T-cell (primary cell): ENCODE measurements at regions not wholly inside any gene's neighbourhood (a gene's known extent, or its start where the extent isn't known, plus 50 kb on each side); places are given as distances from the start of the nearest gene placed in this dataset.

Experiments used
- ATAC-seq, 4 experiments: fragments of 200-7000 bp in 3 of 4; fragments of 150-1000 bp in 1 of 4; cut with Tn5 transposase; replicated peaks in 1 of 4; 1 replicate in 3 of 4; 2 replicates in 1 of 4; pipeline ENCODE4 v1.10.0; 2021; ENCODE audit warnings: moderate library complexity in 3 of 4, mild to moderate bottlenecking in 2 of 4, moderate number of reproducible peaks in 1 of 4
- CTCF ChIA-PET, 2 donors: fragments of 300-600 bp; sonication (Branson Sonifier 250); formaldehyde crosslinking; loops; one replicate each; lab custom pipeline; 2022; ENCODE audit warnings: antibody characterized with exemption in 2 of 2; lab: Charles Lee
- POLR2A ChIA-PET, 2 donors: fragments of 300-600 bp; sonication (Branson Sonifier 250); formaldehyde crosslinking; loops; one replicate each; lab custom pipeline; 2022; ENCODE audit warnings: antibody characterized with exemption in 2 of 2; lab: Charles Lee
- DNase-seq, 35 experiments: peaks; one replicate each; pipeline versions ENCODE4 v3.0.0 to v3.0.0-alpha.2; 2013 to 2023
- H3K27ac ChIP-seq: one replicate; pipeline ENCODE4 v1.5.1; 2013; ENCODE audit warnings: low read length
- H3K27me3 ChIP-seq, 2 experiments: replicated peaks in 1 of 2; 1 replicate in 1 of 2; 2 replicates in 1 of 2; pipeline versions ENCODE4 v1.6.1 to v1.7.0; 2013; ENCODE audit warnings: low read length in 1 of 2, mixed read lengths in 1 of 2; ENCODE audit not compliant: control insufficient read depth in 2 of 2, insufficient read depth in 2 of 2; ENCODE audit errors: extremely low read depth in 1 of 2
- H3K36me3 ChIP-seq, 2 donors: 1 replicate in 1 of 2; 2 replicates in 1 of 2; pipeline versions ENCODE4 v1.6.1 to v1.7.0; 2013; ENCODE audit warnings: low read length in 1 of 2; ENCODE audit not compliant: control insufficient read depth in 2 of 2, insufficient read depth in 1 of 2; ENCODE audit errors: extremely low read depth in 1 of 2
- H3K4me1 ChIP-seq, 2 experiments: 1 replicate in 1 of 2; 2 replicates in 1 of 2; pipeline versions ENCODE4 v1.6.1 to v1.7.0; 2013; ENCODE audit warnings: low read length in 2 of 2, mixed read lengths in 1 of 2; ENCODE audit not compliant: insufficient read depth in 2 of 2, control insufficient read depth in 1 of 2; ENCODE audit errors: extremely low read depth in 1 of 2
- H3K4me3 ChIP-seq, 2 donors: 1 replicate in 1 of 2; 2 replicates in 1 of 2; pipeline versions ENCODE4 v1.5.1 to v1.7.0; 2013; ENCODE audit warnings: mild to moderate bottlenecking in 2 of 2, low read length in 1 of 2, moderate library complexity in 1 of 2; ENCODE audit not compliant: control insufficient read depth in 1 of 2; ENCODE audit errors: extremely low read depth in 1 of 2
- H3K9me3 ChIP-seq: 2 replicates; pipeline ENCODE4 v1.7.0; 2013
- H3K27ac Mint-ChIP-seq, 2 donors: one replicate each; pipeline ENCODE4 v1.8.0; 2020 to 2021; ENCODE audit warnings: mild to moderate bottlenecking in 2 of 2, mixed read lengths in 2 of 2
- H3K27me3 Mint-ChIP-seq, 2 donors: one replicate each; pipeline ENCODE4 v1.8.0; 2021 to 2022; ENCODE audit warnings: mixed read lengths in 2 of 2
- H3K36me3 Mint-ChIP-seq: one replicate; pipeline ENCODE4 v1.8.0; 2021; ENCODE audit warnings: mixed read lengths
- H3K4me1 Mint-ChIP-seq, 3 donors: one replicate each; pipeline ENCODE4 v1.8.0; 2020 to 2022; ENCODE audit warnings: mixed read lengths in 3 of 3, mild to moderate bottlenecking in 1 of 3
- H3K4me3 Mint-ChIP-seq, 3 donors: one replicate each; pipeline ENCODE4 v1.8.0; 2020 to 2022; ENCODE audit warnings: mild to moderate bottlenecking in 3 of 3, mixed read lengths in 3 of 3, moderate library complexity in 3 of 3
- H3K9me3 Mint-ChIP-seq, 3 donors: one replicate each; pipeline ENCODE4 v1.8.0; 2020 to 2022; ENCODE audit warnings: mixed read lengths in 3 of 3
- WGBS: methylation state at CpG from one replicate; pipeline ENCODE4 v1.1.5; 2013; ENCODE audit warnings: missing lambda C conversion rate; ENCODE audit not compliant: insufficient coverage; 5-methylcytosine and 5-hydroxymethylcytosine counted together

- POLR2A ChIA-PET: interaction anchor here in 1 of 2 donors (0.9 kb wide), 1 partner anchor 19 kb away, joined by 3 read pairs; no protein-coding TSS in a partner anchor
- peaks cover 10 to 20% of the 10 kb centered on the region in 2 donors for H3K27me3 Mint-ChIP-seq
- Histone ChIP-seq H3K27me3 (no peaks in the 10 kb centered on the region), H3K27ac (no peak overlapping the region), H3K9me3 (no peaks in the 10 kb centered on the region), H3K4me3 (no peak overlapping the region), H3K36me3 (no peaks in the 10 kb centered on the region), H3K4me1 (no peaks in the 10 kb centered on the region)
- CTCF ChIA-PET: no interaction called here
- no peaks in the 10 kb centered on the region for H3K36me3 Mint-ChIP-seq
- H3K27ac Mint-ChIP-seq: no peak overlapping the region
- H3K9me3 Mint-ChIP-seq: no peaks in the 10 kb centered on the region
- DNase-seq (no peak), ATAC-seq (no peak)
- WGBS: 81% methylated on average over 2 of the region's 3 CpGs
- no peak overlapping the region for H3K4me3 Mint-ChIP-seq
- H3K4me1 Mint-ChIP-seq: no peaks in the 10 kb centered on the region
Measured at GRCh38 chr2:226153553-226153952, 646.1 kb downstream of the IRS1 start.

GRCh38 chr2:226151157-226151556 is 648.5 kb downstream of the IRS1 start:
- DNase-seq (no peak), ATAC-seq (no peak)
- H3K4me1 ChIP-seq: no peaks in the 10 kb centered on the region
- H3K36me3 Mint-ChIP-seq: no peaks in the 10 kb centered on the region
- no peaks in the 10 kb centered on the region for H3K9me3 Mint-ChIP-seq
- H3K9me3 ChIP-seq: no peaks in the 10 kb centered on the region
- H3K27ac Mint-ChIP-seq: no peak overlapping the region
- peaks cover 2 to 14% of the 10 kb centered on the region in 2 donors for H3K27me3 Mint-ChIP-seq
- H3K4me3 Mint-ChIP-seq: no peak overlapping the region
- ChIA-PET CTCF (no interaction called here), POLR2A (interaction anchor here in 1 of 2 donors (0.8 kb wide), 1 partner anchor 1318 kb away, joined by 4 read pairs; no protein-coding TSS in a partner anchor)
- H3K27ac ChIP-seq: no peak overlapping the region
- no peak overlapping the region for H3K4me3 ChIP-seq
- no peaks in the 10 kb centered on the region for H3K4me1 Mint-ChIP-seq
- H3K27me3 ChIP-seq: no peaks in the 10 kb centered on the region
- whole genome bisulfite sequencing: no CpG with 5 or more reads among the region's 1 CpG
- no peaks in the 10 kb centered on the region for H3K36me3 ChIP-seq

GRCh38 chr2:226143091-226143490 is 656.5 kb downstream of the IRS1 start:
- Mint-ChIP-seq H3K9me3 (no peaks in the 10 kb centered on the region), H3K36me3 (no peaks in the 10 kb centered on the region), H3K27ac (no peak overlapping the region), H3K4me3 (no peak overlapping the region), H3K27me3 (peaks cover 0 to 4% of the 10 kb centered on the region in 2 donors), H3K4me1 (no peaks in the 10 kb centered on the region)
- POLR2A ChIA-PET: no interaction called here
- H3K4me1 ChIP-seq: no peaks in the 10 kb centered on the region
- no peak for DNase-seq
- no peak overlapping the region for H3K27ac ChIP-seq
- ATAC-seq: no peak
- no peaks in the 10 kb centered on the region for H3K9me3 ChIP-seq
- no peaks in the 10 kb centered on the region for H3K27me3 ChIP-seq
- no peak overlapping the region for H3K4me3 ChIP-seq
- CTCF ChIA-PET: no interaction called here
- no peaks in the 10 kb centered on the region for H3K36me3 ChIP-seq
- no CpG with 5 or more reads among the region's 2 CpGs for WGBS

GRCh38 chr2:226142463-226142862 is 657.2 kb downstream of the IRS1 start:
- H3K4me3 ChIP-seq: no peak overlapping the region
- WGBS: no CpG with 5 or more reads among the region's 1 CpG
- H3K9me3 ChIP-seq: no peaks in the 10 kb centered on the region
- H3K36me3 Mint-ChIP-seq: no peaks in the 10 kb centered on the region
- CTCF ChIA-PET: no interaction called here
- peaks cover 0 to 4% of the 10 kb centered on the region in 2 donors for H3K27me3 Mint-ChIP-seq
- no peak overlapping the region for H3K4me3 Mint-ChIP-seq
- no peak overlapping the region for H3K27ac ChIP-seq
- H3K27ac Mint-ChIP-seq: no peak overlapping the region
- no peaks in the 10 kb centered on the region for H3K9me3 Mint-ChIP-seq
- DNase-seq (no peak), ATAC-seq (no peak)
- H3K4me1 Mint-ChIP-seq: peaks cover 0 to under 1% (median 0%) of the 10 kb centered on the region in 3 donors
- no peaks in the 10 kb centered on the region for H3K36me3 ChIP-seq
- H3K4me1 ChIP-seq: no peaks in the 10 kb centered on the region
- no peaks in the 10 kb centered on the region for H3K27me3 ChIP-seq
- POLR2A ChIA-PET: no interaction called here

- H3K9me3 Mint-ChIP-seq: no peaks in the 10 kb centered on the region
- no peaks in the 10 kb centered on the region for H3K9me3 ChIP-seq
- no peaks in the 10 kb centered on the region for H3K36me3 Mint-ChIP-seq
- POLR2A ChIA-PET: no interaction called here
- DNase-seq: no peak
- CTCF ChIA-PET: no interaction called here
- WGBS: no CpG with 5 or more reads among the region's 2 CpGs
- peaks cover 0 to 4% of the 10 kb centered on the region in 2 donors for H3K27me3 Mint-ChIP-seq
- no peak overlapping the region for H3K4me3 ChIP-seq
- no peak overlapping the region for H3K4me3 Mint-ChIP-seq
- no peaks in the 10 kb centered on the region for H3K36me3 ChIP-seq
- no peaks in the 10 kb centered on the region for H3K27me3 ChIP-seq
- H3K4me1 Mint-ChIP-seq: peaks cover 0 to 3% (median 0%) of the 10 kb centered on the region in 3 donors
- ATAC-seq: no peak
- no peak overlapping the region for H3K27ac ChIP-seq
- H3K27ac Mint-ChIP-seq: no peak overlapping the region
- no peaks in the 10 kb centered on the region for H3K4me1 ChIP-seq
Measured at GRCh38 chr2:226140594-226140993, 659.0 kb downstream of the IRS1 start.

GRCh38 chr2:226139759-226140158 is 659.9 kb downstream of the IRS1 start:
- peaks cover 0 to 3% (median 0%) of the 10 kb centered on the region in 3 donors for H3K4me1 Mint-ChIP-seq
- H3K27me3 Mint-ChIP-seq: peaks cover 0 to 5% of the 10 kb centered on the region in 2 donors
- H3K27ac Mint-ChIP-seq: no peak overlapping the region
- H3K9me3 ChIP-seq: no peaks in the 10 kb centered on the region
- no peak overlapping the region for H3K4me3 Mint-ChIP-seq
- CTCF ChIA-PET: no interaction called here
- H3K36me3 Mint-ChIP-seq: no peaks in the 10 kb centered on the region
- DNase-seq (no peak), ATAC-seq (no peak)
- H3K27me3 ChIP-seq: no peaks in the 10 kb centered on the region
- H3K36me3 ChIP-seq: no peaks in the 10 kb centered on the region
- POLR2A ChIA-PET: no interaction called here
- no peaks in the 10 kb centered on the region for H3K4me1 ChIP-seq
- no peaks in the 10 kb centered on the region for H3K9me3 Mint-ChIP-seq
- no peak overlapping the region for H3K27ac ChIP-seq
- no peak overlapping the region for H3K4me3 ChIP-seq
